GM12872 (cell line): ENCODE measurements at regions not wholly inside any gene's neighbourhood (a gene's known extent, or its start where the extent isn't known, plus 50 kb on each side); places are given as distances from the start of the nearest gene placed in this dataset.

Source experiments
- TF ChIP-seq, protein P1 (sequence below): IDR thresholded peaks from 3 replicates; pipeline ENCODE4 v1.5.1; 2011; ENCODE audit warnings: low read depth, mild to moderate bottlenecking, low read length, moderate library complexity; ENCODE audit not compliant: insufficient read depth

GRCh38 chr3:25096536-25096935 lies 331.5 kb upstream of the RARB start:
- TF ChIP-seq, protein P1, sequence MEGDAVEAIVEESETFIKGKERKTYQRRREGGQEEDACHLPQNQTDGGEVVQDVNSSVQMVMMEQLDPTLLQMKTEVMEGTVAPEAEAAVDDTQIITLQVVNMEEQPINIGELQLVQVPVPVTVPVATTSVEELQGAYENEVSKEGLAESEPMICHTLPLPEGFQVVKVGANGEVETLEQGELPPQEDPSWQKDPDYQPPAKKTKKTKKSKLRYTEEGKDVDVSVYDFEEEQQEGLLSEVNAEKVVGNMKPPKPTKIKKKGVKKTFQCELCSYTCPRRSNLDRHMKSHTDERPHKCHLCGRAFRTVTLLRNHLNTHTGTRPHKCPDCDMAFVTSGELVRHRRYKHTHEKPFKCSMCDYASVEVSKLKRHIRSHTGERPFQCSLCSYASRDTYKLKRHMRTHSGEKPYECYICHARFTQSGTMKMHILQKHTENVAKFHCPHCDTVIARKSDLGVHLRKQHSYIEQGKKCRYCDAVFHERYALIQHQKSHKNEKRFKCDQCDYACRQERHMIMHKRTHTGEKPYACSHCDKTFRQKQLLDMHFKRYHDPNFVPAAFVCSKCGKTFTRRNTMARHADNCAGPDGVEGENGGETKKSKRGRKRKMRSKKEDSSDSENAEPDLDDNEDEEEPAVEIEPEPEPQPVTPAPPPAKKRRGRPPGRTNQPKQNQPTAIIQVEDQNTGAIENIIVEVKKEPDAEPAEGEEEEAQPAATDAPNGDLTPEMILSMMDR, result no peak

DNA sequence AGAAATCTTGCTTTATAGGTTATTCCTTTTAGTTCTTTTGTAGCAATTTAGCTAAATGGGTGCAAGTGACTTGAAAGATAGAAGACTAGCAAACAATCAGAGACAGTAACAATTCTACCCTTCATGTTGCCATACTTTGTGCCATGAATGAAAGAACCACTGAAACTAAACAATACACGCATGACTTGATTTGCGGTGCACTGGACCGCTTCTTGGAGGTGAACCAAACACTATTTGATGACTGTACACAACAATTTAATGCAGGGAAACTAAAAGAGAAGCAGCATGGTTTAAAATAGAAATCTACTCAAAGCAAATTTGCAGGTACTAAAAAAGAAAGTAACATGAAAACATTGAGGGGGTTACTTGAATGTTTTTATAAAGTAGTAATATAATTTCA lies 331.0 kb upstream of the RARB start:
- TF ChIP-seq, protein P1, result no peak

GRCh38 chr3:25099666-25100065 lies 328.4 kb upstream of the RARB start:
- TF ChIP-seq, protein P1, result no peak

- TF ChIP-seq, protein P1, result no peak
Measured at GRCh38 chr3:25103391-25103790, 324.7 kb upstream of the RARB start.

GRCh38 chr3:25107918-25108617 lies 320.0 kb upstream of the RARB start:
- TF ChIP-seq, protein P1, result no peak

DNA sequence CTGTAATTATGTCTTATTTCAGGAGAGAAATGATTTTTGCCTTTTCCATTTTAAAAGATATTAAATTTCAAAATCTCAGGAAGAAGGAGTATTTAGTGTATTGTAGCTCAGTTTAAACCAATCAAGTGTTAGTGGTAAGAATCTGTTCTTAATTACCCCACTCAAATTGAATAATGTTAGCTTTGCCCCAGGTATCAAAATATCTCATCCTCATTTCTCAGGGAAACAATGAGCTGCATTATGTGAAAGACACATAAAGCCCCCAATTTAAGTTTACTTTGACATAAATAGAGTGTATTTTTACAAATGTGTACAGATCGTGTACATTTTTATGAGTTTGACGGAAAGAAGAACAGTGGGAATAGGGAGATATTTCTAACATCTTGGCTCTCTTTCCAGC lies 317.4 kb upstream of the RARB start:
- TF ChIP-seq, protein P1, result no peak

- TF ChIP-seq, protein P1, result no peak
Measured at GRCh38 chr3:25113891-25114290, 314.2 kb upstream of the RARB start.
